Ishikawa (cell line): ENCODE measurements at regions not wholly inside any gene's neighbourhood (a gene's known extent, or its start where the extent isn't known, plus 50 kb on each side); places are given as distances from the start of the nearest gene placed in this dataset.

Experiments used
- CEBPB ChIP-seq: IDR thresholded peaks from 2 replicates; pipeline ENCODE4 v1.6.1; 2012
- EP300 ChIP-seq: IDR thresholded peaks from 2 replicates; pipeline ENCODE4 v1.6.1; 2012; ENCODE audit warnings: borderline replicate concordance
- MAX ChIP-seq: IDR thresholded peaks from 2 replicates; pipeline ENCODE4 v1.6.1; 2012

GRCh38 chr6:21299216-21299615 lies 294.3 kb upstream of the SOX4 start:
- TF ChIP-seq CEBPB (no peak), MAX (no peak), EP300 (no peak)
